ENCODE measurements at regions not wholly inside any gene's neighbourhood (a gene's known extent, or its start where the extent isn't known, plus 50 kb on each side); places are given as distances from the start of the nearest gene placed in this dataset.

DNA sequence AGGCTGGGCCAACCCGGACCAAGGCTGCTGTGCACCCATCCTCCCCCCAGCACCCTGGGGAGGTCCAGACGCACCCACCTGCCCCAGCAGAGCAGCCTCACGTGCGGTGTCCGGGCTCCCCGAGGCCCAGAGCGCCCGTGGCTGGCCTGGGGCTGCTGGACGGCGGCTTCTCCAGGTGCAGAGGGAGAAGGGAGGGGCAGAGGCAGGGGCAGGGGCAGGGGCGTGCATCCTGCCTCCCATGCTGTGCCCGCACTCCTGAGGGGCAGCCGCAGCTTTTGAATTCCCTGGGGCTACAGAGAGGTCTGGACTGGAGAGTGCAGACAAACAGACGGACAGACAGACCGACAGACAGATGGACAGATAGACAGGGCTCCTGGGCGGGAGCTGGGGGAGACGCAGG is 83.6 kb upstream of the PRR5 start:
- ChIA-PET POLR2A (no interaction called here), RAD21 (ENCODE audit: unreplicated experiment) (no interaction called here), SMC1A (ENCODE audit: uncharacterized antibody, unreplicated experiment) (no interaction called here), CTCF (no interaction called here)
- Histone ChIP-seq H3K9me3 (replicated peaks; ENCODE audit: control insufficient read depth, insufficient read depth, low read length) (no peaks in the 10 kb centered on the region; the same call in 2 of the 3 replicates), H3K79me2 (ENCODE audit: control insufficient read depth, insufficient read depth, low read length) (no peaks in the 10 kb centered on the region), H3K4me3 (no peak overlapping the region), H3K4me2 (ENCODE audit: control insufficient read depth, insufficient read depth) (no peak overlapping the region), H3K9ac (ENCODE audit: control insufficient read depth, insufficient read depth, low read length) (no peak overlapping the region), H3K4me1 (ENCODE audit: control insufficient read depth, insufficient read depth, low read length) (no peaks in the 10 kb centered on the region), H2AFZ (ENCODE audit: control insufficient read depth, low read depth, low read length) (no peak overlapping the region), H3K36me3 (ENCODE audit: control insufficient read depth in 2 of 2, insufficient read depth in 2 of 2, low read length in 1 of 2) (no peaks in the 10 kb centered on the region), H3K27me3 (replicated peaks in 1 of 2; ENCODE audit: control insufficient read depth in 2 of 2, insufficient read depth in 2 of 2, low read length in 1 of 2) (no peaks in the 10 kb centered on the region; a peak in 2 of 4 replicates), H3K27ac (ENCODE audit: control insufficient read depth, insufficient read depth) (no peak overlapping the region), H4K20me1 (ENCODE audit: control insufficient read depth, insufficient read depth) (no peaks in the 10 kb centered on the region)
- intact Hi-C loops (cut with micrococcal nuclease; ENCODE audit: unreplicated experiment) (no loop called here), in situ Hi-C loops (cut with MboI) (no loop called here)
- FAIRE-seq (no peak), ATAC-seq (no peak), DNase-seq (ENCODE audit: low read depth, low spot score) (no peak)
- no TSS peak for BruUV-seq (replicated peaks)
- TF ChIP-seq KLF5 (IDR thresholded peaks at IDR 0.05; ENCODE audit: partially characterized antibody): no peak
- no peak for TF ChIP-seq TCF12 (IDR thresholded peaks at IDR 0.05; ENCODE audit: low read depth, low read length)
- no peak for TF ChIP-seq BMI1 (IDR thresholded peaks at IDR 0.05; ENCODE audit: borderline replicate concordance)
- TF ChIP-seq SPI1 (IDR thresholded peaks at IDR 0.05; ENCODE audit: borderline replicate concordance, insufficient read depth, low read depth, low read length): no peak
- TF ChIP-seq PML (IDR thresholded peaks at IDR 0.05; ENCODE audit: low read length): no peak
- 68% methylated on average over 14 of the region's 17 CpGs for WGBS (ENCODE audit: insufficient coverage, insufficient replicate concordance, low lambda C conversion rate, missing lambda C conversion rate)

DNA sequence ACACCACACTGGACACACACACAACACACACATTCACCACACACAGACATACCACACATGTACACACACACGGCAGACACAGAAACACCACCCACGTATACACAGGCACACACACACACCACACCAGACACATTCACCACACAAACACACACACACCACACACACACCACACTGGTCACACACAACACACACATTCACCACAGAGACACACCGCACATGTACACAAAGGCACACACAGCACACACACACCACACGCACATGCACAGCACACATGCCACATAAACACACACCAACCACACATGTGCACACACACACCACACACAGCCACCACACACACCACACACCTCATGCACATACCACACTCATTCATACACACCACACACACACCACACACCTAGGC is 84.2 kb upstream of the PRR5 start:
- BruUV-seq (replicated peaks): no TSS peak
- FAIRE-seq (no peak), DNase-seq (ENCODE audit: low read depth, low spot score) (no peak), ATAC-seq (no peak)
- no peak overlapping the region for H3K9ac ChIP-seq (ENCODE audit: control insufficient read depth, insufficient read depth, low read length)
- in situ Hi-C loops (cut with MboI) (no loop called here), intact Hi-C loops (cut with micrococcal nuclease; ENCODE audit: unreplicated experiment) (no loop called here)
- H3K4me3 ChIP-seq: no peak overlapping the region
- WGBS (ENCODE audit: insufficient coverage, insufficient replicate concordance, low lambda C conversion rate, missing lambda C conversion rate): 66% methylated on average over 4 of the region's 4 CpGs
- ChIA-PET RAD21 (ENCODE audit: unreplicated experiment) (no interaction called here), CTCF (no interaction called here), POLR2A (no interaction called here), SMC1A (ENCODE audit: uncharacterized antibody, unreplicated experiment) (no interaction called here)
- H3K27ac ChIP-seq (ENCODE audit: control insufficient read depth, insufficient read depth): no peak overlapping the region
- H3K4me2 ChIP-seq (ENCODE audit: control insufficient read depth, insufficient read depth): no peak overlapping the region
- no peak overlapping the region for H2AFZ ChIP-seq (ENCODE audit: control insufficient read depth, low read depth, low read length)
- TF ChIP-seq BCL11A (IDR thresholded peaks at IDR 0.05; ENCODE audit: low read depth, low read length) (no peak), CBFB (IDR thresholded peaks at IDR 0.05; ENCODE audit: low read depth) (no peak), EP300 (IDR thresholded peaks at IDR 0.05; ENCODE audit: borderline replicate concordance in 1 of 2, control insufficient read depth in 1 of 2, low read depth in 2 of 2, low read length in 2 of 2) (no peak)
- TF ChIP-seq, protein P1, sequence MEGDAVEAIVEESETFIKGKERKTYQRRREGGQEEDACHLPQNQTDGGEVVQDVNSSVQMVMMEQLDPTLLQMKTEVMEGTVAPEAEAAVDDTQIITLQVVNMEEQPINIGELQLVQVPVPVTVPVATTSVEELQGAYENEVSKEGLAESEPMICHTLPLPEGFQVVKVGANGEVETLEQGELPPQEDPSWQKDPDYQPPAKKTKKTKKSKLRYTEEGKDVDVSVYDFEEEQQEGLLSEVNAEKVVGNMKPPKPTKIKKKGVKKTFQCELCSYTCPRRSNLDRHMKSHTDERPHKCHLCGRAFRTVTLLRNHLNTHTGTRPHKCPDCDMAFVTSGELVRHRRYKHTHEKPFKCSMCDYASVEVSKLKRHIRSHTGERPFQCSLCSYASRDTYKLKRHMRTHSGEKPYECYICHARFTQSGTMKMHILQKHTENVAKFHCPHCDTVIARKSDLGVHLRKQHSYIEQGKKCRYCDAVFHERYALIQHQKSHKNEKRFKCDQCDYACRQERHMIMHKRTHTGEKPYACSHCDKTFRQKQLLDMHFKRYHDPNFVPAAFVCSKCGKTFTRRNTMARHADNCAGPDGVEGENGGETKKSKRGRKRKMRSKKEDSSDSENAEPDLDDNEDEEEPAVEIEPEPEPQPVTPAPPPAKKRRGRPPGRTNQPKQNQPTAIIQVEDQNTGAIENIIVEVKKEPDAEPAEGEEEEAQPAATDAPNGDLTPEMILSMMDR (IDR thresholded peaks at IDR 0.05 in 2 of 3, conservative IDR thresholded peaks at IDR 0.05 in 1 of 3; ENCODE audit: control insufficient read depth in 2 of 3, extremely low read depth in 1 of 3, insufficient read depth in 1 of 3, low read depth in 3 of 3, low read length in 3 of 3): no peak
- H3K27me3 ChIP-seq (replicated peaks in 1 of 2; ENCODE audit: control insufficient read depth in 2 of 2, insufficient read depth in 2 of 2, low read length in 1 of 2): no peaks in the 10 kb centered on the region; a peak in 2 of 4 replicates
- H3K36me3 ChIP-seq (ENCODE audit: control insufficient read depth in 2 of 2, insufficient read depth in 2 of 2, low read length in 1 of 2): no peaks in the 10 kb centered on the region
- no peaks in the 10 kb centered on the region; the same call in 1 of the 3 replicates for H3K9me3 ChIP-seq (replicated peaks; ENCODE audit: control insufficient read depth, insufficient read depth, low read length)
- H3K79me2 ChIP-seq (ENCODE audit: control insufficient read depth, insufficient read depth, low read length): no peaks in the 10 kb centered on the region
- no peaks in the 10 kb centered on the region for H4K20me1 ChIP-seq (ENCODE audit: control insufficient read depth, insufficient read depth)
- H3K4me1 ChIP-seq (ENCODE audit: control insufficient read depth, insufficient read depth, low read length): no peaks in the 10 kb centered on the region
